NCI-H2196 (cell line): ENCODE measurements at regions not wholly inside any gene's neighbourhood (a gene's known extent, or its start where the extent isn't known, plus 50 kb on each side); places are given as distances from the start of the nearest gene placed in this dataset.
"Not testable (repeated sequence)": the region's sequence is repeated elsewhere in the genome, so short reads cannot be mapped to it uniquely, and the experiment has no call there.

Source experiments
- DNase-seq: peaks from one replicate; lab custom pipeline; 2025; ENCODE audit not compliant: unreplicated experiment; lab: John Stamatoyannopoulos, UW

- no peak for DNase-seq
Observed at GRCh38 chr5:3489239-3489843, 106.3 kb upstream of the IRX1 start.

- no peak for DNase-seq
Observed at GRCh38 chr5:3484836-3485235, 110.8 kb upstream of the IRX1 start.

- DNase-seq, result no peak
Observed at GRCh38 chr5:3481175-3481574, 114.5 kb upstream of the IRX1 start.

- DNase-seq, result no peak
Observed at GRCh38 chr5:3475674-3476073, 120.0 kb upstream of the IRX1 start.

GRCh38 chr5:3466392-3466791 lies 129.2 kb upstream of the IRX1 start:
- DNase-seq, result no peak

GRCh38 chr5:3460416-3460815 lies 135.2 kb upstream of the IRX1 start:
- no peak for DNase-seq

GRCh38 chr5:3456121-3456681 lies 139.4 kb upstream of the IRX1 start:
- DNase-seq, result no peak

GRCh38 chr5:3454028-3454427 lies 141.6 kb upstream of the IRX1 start:
- not testable (repeated sequence) for DNase-seq

GRCh38 chr5:3452622-3453021 lies 143.0 kb upstream of the IRX1 start:
- DNase-seq, result no peak

- DNase-seq, result no peak
Observed at GRCh38 chr5:3451961-3452360, 143.7 kb upstream of the IRX1 start.

- DNase-seq, result no peak
Observed at GRCh38 chr5:3449481-3449880, 146.2 kb upstream of the IRX1 start.

GRCh38 chr5:3446410-3446809 lies 149.2 kb upstream of the IRX1 start:
- DNase-seq, result no peak

GRCh38 chr5:3445517-3445916 lies 150.1 kb upstream of the IRX1 start:
- not testable (repeated sequence) for DNase-seq

- DNase-seq, result no peak
Observed at GRCh38 chr5:3432135-3432534, 163.5 kb upstream of the IRX1 start.

- no peak for DNase-seq
Observed at GRCh38 chr5:3430691-3431090, 164.9 kb upstream of the IRX1 start.

GRCh38 chr5:3429962-3430361 lies 165.7 kb upstream of the IRX1 start:
- no peak for DNase-seq

GRCh38 chr5:3428334-3428733 lies 167.3 kb upstream of the IRX1 start:
- no peak for DNase-seq

GRCh38 chr5:3424946-3425345 lies 170.7 kb upstream of the IRX1 start:
- DNase-seq, result no peak

- no peak for DNase-seq
Observed at GRCh38 chr5:3417376-3417943, 178.2 kb upstream of the IRX1 start.

- DNase-seq, result no peak
Observed at GRCh38 chr5:3414371-3414770, 181.3 kb upstream of the IRX1 start.

GRCh38 chr5:3412146-3412545 lies 183.5 kb upstream of the IRX1 start:
- DNase-seq, result no peak

GRCh38 chr5:3411363-3411762 lies 184.3 kb upstream of the IRX1 start:
- no peak for DNase-seq

- no peak for DNase-seq
Observed at GRCh38 chr5:3401635-3402034, 194.0 kb upstream of the IRX1 start.
